HFF-Myc (cell line): ENCODE measurements at regions not wholly inside any gene's neighbourhood (a gene's known extent, or its start where the extent isn't known, plus 50 kb on each side); places are given as distances from the start of the nearest gene placed in this dataset.

Source experiments
- DNase-seq: peaks from one replicate; pipeline ENCODE4 v3.0.0-alpha.2; 2011; ENCODE audit warnings: low read depth; ENCODE audit errors: extremely low read depth
- H3K4me3 ChIP-seq: replicated peaks from 2 replicates; pipeline ENCODE4 v1.5.1; 2011; ENCODE audit warnings: low read depth, mild to moderate bottlenecking, control low read depth, low read length
- TF ChIP-seq, protein P1 (sequence below): IDR thresholded peaks from 2 replicates; pipeline ENCODE4 v1.5.1; 2012; ENCODE audit warnings: mild to moderate bottlenecking, low read depth, low read length, control low read depth; ENCODE audit errors: missing control alignments

DNA sequence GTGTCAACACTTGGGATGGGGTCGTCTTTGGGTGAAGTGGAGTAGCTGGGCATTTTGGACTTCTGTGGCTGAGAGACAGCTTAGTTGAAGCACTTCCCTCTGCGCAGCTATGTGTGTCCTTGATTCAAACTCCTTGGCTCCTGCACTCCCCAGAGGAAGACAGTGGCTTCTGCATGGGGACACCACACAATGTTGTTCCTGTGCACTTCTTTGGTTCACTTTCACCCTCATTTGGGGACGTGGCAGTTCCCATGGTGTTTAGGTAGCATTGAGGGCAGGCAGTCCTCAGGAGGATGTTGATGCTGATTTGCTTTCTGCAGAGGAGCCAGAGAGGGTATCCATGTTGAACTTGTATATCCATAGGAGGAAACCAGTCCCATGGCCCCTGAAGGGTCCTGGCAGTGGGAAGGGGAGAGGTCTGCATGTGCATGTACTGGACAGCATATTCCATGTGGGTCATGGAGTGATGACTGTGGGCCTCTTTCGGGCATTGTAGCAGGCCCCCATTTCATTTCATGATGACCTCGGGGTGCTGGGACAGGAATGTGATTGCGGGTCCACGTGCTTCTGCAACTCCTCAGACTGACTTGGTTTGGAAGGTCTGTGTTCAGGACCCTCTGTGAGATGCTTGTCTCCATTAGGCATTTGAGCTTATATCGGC lies 135.4 kb downstream of the SNRPN start:
- TF ChIP-seq, protein P1, sequence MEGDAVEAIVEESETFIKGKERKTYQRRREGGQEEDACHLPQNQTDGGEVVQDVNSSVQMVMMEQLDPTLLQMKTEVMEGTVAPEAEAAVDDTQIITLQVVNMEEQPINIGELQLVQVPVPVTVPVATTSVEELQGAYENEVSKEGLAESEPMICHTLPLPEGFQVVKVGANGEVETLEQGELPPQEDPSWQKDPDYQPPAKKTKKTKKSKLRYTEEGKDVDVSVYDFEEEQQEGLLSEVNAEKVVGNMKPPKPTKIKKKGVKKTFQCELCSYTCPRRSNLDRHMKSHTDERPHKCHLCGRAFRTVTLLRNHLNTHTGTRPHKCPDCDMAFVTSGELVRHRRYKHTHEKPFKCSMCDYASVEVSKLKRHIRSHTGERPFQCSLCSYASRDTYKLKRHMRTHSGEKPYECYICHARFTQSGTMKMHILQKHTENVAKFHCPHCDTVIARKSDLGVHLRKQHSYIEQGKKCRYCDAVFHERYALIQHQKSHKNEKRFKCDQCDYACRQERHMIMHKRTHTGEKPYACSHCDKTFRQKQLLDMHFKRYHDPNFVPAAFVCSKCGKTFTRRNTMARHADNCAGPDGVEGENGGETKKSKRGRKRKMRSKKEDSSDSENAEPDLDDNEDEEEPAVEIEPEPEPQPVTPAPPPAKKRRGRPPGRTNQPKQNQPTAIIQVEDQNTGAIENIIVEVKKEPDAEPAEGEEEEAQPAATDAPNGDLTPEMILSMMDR, result no peak
- no peak overlapping the region for H3K4me3 ChIP-seq
- DNase-seq, result no peak

DNA sequence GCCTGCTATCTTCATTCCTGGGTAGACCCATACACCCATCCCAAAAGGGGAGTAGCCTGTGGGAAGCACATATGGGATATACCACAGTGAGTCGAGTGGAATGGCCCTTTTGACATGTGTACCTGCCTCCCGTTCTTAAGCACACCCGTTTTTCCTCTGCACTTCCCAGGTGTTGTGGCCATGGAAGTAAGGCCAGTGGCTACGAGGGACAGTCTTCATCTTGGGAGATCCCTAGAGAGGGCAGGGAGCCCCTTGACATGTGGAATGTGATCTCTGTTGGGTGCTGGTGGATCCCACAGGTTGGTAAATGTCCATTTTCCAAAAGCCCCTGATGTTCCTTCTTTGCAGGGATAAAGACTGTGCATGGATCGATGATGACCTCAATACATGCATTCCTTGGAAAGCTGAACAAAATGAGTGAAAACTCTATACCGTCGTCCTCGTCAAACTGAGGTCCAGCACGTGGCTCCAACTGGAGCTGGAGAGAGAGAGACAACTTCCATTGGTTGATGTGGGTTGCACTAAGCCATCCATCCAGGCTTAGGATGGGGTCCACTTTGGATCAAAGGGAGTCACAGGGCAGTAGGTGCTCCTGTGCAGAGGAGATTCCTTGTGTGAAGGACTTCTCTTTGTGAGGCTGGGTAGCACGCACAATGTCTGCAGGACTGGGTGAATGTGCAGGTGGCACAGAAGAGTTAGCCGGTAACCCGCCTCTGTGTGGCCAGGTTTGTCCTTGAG lies 136.8 kb downstream of the SNRPN start:
- TF ChIP-seq, protein P1, result no peak
- H3K4me3 ChIP-seq, result no peak overlapping the region
- DNase-seq, result no peak

DNA sequence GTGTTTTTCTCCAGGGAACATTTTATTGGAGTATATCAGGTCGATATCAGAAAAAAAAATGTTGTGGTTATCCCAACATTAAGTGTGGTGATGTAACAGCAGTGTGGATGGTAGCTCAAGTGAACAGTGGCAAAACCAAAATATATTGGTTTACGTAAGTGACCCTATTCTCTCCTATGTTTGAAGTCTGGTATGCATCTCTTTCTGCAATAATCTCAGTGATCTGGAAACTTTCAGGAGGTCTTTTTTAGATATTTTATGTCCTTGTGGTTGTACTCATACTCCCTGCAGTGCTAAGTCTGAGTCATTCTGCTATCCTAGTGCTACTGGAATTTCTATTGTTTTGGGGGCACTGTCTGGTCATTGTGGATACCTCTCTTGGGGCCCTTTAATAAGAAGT lies 137.9 kb downstream of the SNRPN start:
- DNase-seq, result no peak
- H3K4me3 ChIP-seq, result no peak overlapping the region
- TF ChIP-seq, protein P1, result no peak

DNA sequence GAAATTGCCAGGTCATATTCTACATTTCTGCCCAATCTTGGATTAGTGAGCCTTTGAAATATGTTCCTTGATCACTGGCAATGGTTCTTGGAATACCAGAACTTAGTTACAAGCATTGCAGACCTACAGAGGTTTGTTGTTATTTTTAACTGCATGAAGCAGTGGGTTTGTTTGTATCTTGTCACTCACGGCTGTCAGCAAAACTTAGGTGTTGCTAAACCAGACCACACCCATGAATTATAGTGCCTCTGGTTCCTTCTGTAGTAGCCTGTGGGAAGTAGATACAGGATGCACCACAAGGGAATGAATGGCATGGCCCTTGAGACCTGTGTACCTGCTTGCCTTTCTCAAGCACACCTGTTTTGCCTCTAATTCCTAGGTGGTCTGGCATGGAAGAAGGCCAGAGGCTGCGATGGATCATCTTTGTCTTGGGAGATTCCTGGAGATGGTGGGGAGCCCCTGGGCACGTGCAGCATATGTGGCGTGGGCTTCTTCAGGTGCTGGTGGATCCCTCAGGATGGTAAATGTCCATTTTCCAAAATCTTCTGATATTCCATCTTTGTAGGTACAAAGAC lies 138.8 kb downstream of the SNRPN start:
- H3K4me3 ChIP-seq, result no peak overlapping the region
- no peak for DNase-seq
- TF ChIP-seq, protein P1, result no peak

DNA sequence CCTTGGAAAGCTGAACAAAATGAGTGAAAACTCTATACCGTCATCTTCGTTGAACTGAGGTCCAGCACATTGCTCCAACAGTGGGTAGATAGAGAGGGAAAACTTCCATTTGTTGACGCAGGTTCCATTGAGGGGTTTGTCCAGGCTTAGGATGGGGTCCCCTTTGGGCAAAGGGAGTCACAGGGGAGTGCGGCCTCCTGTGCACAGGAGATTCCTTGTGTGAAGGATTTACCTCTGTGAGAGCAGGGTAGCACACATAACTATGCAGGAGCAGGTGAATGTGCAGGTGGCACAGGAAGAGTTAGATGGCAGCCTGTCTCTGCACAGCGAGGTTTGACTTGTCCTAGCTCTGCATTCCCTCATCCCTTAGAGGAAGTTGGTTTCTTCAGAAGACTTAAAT lies 139.3 kb downstream of the SNRPN start:
- TF ChIP-seq, protein P1, result no peak
- no peak for DNase-seq
- no peak overlapping the region for H3K4me3 ChIP-seq

DNA sequence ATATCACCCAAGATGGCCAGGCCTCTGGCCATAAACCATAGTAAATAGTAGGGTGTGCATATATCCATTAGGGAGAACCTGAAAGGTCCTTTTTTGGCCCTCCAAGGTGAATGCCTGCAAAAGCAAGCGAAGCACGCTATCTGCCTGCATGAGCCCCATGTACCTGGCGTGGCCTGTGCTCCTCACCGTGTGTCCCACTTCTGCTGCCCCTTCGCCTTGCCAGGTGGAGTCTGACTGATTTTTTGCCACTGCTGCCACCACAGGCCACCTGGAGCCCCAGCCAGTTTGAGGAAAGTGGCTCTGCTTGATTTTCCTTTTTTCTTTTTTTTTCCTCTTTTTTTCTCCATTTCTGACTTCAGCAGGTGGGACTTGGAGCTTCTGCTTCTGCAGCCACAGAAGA lies 139.7 kb downstream of the SNRPN start:
- no peak for DNase-seq
- no peak overlapping the region for H3K4me3 ChIP-seq
- TF ChIP-seq, protein P1, result no peak
